ENCODE measurements at regions not wholly inside any gene's neighbourhood (a gene's known extent, or its start where the extent isn't known, plus 50 kb on each side); places are given as distances from the start of the nearest gene placed in this dataset.
A peak's percentile ranks its signal among the peaks of the same experiment; 100 is the strongest.

DNA sequence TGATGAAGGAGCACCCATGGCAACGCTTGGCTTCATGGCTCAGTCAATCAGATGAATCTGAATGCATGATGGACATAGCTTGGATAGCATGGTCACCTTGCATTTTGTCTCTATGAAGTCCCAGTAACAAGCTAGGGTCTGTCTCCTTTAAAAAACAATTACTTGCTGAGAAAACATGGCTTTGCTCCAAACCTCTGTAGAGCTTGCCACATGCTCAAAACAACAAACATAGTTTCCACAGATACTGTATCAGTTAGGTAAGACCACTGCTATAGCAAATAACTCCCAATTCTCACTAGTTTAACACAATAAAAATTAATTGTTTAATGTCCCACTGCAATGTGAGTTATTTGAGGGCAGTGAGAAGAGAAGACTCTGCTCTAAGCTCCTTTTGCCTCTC is 401.0 kb downstream of the IRS1 start:
- TF ChIP-seq CTCF (conservative IDR thresholded peaks at IDR 0.05; ENCODE audit: control insufficient read depth, insufficient read depth, low read depth, low read length): no peak
- no peak overlapping the region for H3K4me3 ChIP-seq (ENCODE audit: control insufficient read depth, low read depth, low read length)
- peak; percentile 39 for DNase-seq (ENCODE audit: low read depth)

DNA sequence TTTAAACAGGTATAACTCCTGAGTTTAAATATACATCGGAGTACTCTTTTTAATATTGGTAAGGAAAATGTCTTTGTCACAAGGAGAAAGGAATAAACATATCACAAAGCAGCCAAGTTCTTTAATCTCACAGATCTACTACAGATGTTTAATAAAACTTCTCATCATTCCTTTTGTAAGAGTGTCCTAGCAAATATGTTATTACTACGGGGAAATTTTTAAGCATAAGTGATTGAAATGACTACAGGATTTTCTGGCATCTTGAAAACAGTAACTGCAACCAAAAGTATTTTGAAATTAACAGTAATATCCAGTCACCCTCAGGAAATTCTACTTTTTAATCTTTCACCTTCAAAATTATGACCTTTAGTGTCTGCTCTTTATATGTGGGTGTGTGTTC is 403.1 kb downstream of the IRS1 start:
- TF ChIP-seq CTCF (conservative IDR thresholded peaks at IDR 0.05; ENCODE audit: control insufficient read depth, insufficient read depth, low read depth, low read length): no peak
- H3K4me3 ChIP-seq (ENCODE audit: control insufficient read depth, low read depth, low read length): no peak overlapping the region
- no peak for DNase-seq (ENCODE audit: low read depth)

GRCh38 chr2:226387499-226387942 is 412.1 kb downstream of the IRS1 start:
- TF ChIP-seq CTCF (conservative IDR thresholded peaks at IDR 0.05; ENCODE audit: control insufficient read depth, insufficient read depth, low read depth, low read length): no peak
- peak; percentile 19 for DNase-seq (ENCODE audit: low read depth)
- no peak overlapping the region for H3K4me3 ChIP-seq (ENCODE audit: control insufficient read depth, low read depth, low read length)

GRCh38 chr2:226383461-226383860 is 416.2 kb downstream of the IRS1 start:
- DNase-seq (ENCODE audit: low read depth): peak; percentile 21
- no peak for TF ChIP-seq CTCF (conservative IDR thresholded peaks at IDR 0.05; ENCODE audit: control insufficient read depth, insufficient read depth, low read depth, low read length)
- H3K4me3 ChIP-seq (ENCODE audit: control insufficient read depth, low read depth, low read length): no peak overlapping the region

DNA sequence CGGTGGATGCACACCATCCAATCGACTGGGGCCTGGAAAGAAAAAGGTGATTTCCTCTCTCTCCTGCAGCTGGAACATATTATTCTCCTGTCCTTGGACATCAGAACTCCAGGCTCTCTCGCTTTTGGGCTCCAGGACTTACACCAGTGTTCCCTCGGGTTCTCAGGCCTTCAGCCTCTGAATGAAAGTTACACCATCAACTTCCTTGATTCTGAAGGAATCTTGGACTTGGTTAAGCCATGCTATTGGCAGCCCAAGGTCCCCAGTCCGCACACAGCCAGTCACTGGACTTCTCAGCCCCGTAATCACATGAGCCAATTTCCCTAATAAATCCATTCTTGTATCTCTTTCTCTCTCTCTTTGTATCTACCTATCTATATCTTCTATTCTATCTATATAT is 418.9 kb downstream of the IRS1 start:
- no peak overlapping the region for H3K4me3 ChIP-seq (ENCODE audit: control insufficient read depth, low read depth, low read length)
- DNase-seq (ENCODE audit: low read depth): no peak
- no peak for TF ChIP-seq CTCF (conservative IDR thresholded peaks at IDR 0.05; ENCODE audit: control insufficient read depth, insufficient read depth, low read depth, low read length)

DNA sequence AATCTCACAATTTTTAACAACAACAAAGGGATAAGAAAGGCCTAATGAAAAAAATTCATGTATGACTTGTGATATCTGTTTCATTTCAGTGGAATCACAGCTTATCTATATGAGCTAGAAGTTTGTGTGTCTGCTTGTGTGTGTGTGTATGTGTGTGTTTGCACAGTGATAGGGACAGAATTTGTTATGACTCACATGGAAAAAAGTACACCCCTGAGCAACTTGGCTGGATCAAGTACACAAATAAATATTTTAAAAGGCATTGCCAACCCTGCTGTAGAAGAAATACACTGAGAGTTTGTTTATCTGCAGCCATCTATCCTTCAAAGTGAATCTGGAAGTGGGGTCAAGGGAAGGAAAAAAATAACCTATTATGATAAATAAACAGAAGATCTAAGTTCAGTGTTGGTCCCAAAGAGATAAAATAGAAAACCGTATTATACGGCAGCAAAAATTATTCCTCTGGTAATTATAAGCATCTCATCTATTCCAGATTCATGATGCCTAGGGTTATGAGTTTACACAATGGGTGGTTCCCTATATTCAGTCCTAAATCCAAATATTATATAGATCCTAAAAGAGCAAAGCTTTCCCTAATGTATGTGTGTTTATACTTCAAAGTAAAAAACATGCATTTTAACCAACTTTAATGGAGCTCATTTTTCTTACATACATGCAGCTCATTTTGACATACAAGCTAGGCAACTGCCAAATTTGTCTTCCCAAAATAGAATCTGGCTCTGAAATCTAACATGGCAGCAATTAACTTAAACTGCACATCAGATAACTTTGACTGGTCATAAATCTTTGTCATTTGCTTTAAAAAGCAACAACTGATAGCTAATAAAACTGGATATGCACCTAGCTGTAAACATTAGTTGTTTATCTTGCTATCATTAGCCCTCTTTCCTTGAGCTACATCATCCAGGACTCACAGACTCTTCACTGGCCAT is 420.6 kb downstream of the IRS1 start:
- TF ChIP-seq CTCF (conservative IDR thresholded peaks at IDR 0.05; ENCODE audit: control insufficient read depth, insufficient read depth, low read depth, low read length): no peak
- H3K4me3 ChIP-seq (ENCODE audit: control insufficient read depth, low read depth, low read length): no peak overlapping the region
- DNase-seq (ENCODE audit: low read depth): peak; percentile 19
